Lower leg skin (tissue), 3 donors: ENCODE measurements at regions not wholly inside any gene's neighbourhood (a gene's known extent, or its start where the extent isn't known, plus 50 kb on each side); places are given as distances from the start of the nearest gene placed in this dataset.

Source experiments
- CTCF ChIP-seq, 3 donors: fragments of 450-650 bp; IDR thresholded peaks; one replicate each; pipeline ENCODE4 v1.5.1; 2016; ENCODE audit warnings: antibody characterized with exemption in 3 of 3, mild to moderate bottlenecking in 3 of 3, moderate library complexity in 2 of 3
- POLR2A ChIP-seq, 2 donors: fragments of 450-650 bp; IDR thresholded peaks; one replicate each; pipeline ENCODE4 v1.6.1; 2016 to 2017; ENCODE audit warnings: antibody characterized with exemption in 2 of 2, mild to moderate bottlenecking in 1 of 2, moderate library complexity in 1 of 2

GRCh38 chr2:13601506-13601905 is 884.8 kb downstream of the TRIB2 start:
- TF ChIP-seq CTCF (IDR thresholded peaks at IDR 0.05): no peak
- TF ChIP-seq POLR2A (IDR thresholded peaks at IDR 0.05): no peak
